ENCODE measurements at regions not wholly inside any gene's neighbourhood (a gene's known extent, or its start where the extent isn't known, plus 50 kb on each side); places are given as distances from the start of the nearest gene placed in this dataset.
"Not testable (repeated sequence)": the region's sequence is repeated elsewhere in the genome, so short reads cannot be mapped to it uniquely, and the experiment has no call there.

DNA sequence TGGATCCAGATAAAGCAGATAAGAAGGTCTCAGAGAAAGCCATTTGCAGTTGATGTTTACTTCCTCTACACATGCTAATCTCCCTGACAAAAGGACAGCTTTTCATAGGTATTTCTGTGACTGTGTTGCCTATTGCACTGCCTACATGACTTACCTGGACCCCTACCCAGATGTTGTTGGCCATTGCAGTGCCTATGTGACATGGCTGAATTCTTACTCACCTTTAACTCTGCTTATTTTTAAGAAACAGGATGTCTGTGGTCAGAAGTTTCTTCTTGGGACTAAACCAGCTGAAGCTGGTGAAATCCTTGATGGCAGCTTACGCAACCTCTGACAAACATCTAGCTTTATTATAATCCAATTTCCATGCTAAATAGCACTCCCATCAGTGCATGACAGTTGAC lies 50.7 kb downstream of the PPIAL4D start:
- H3K27me3 ChIP-seq (ENCODE audit: low read depth); H3K4me1 ChIP-seq; in situ Hi-C loops (cut with MboI; ENCODE audit: low sequenced_read_pairs); H3K9me3 ChIP-seq; DNase-seq (ENCODE audit: low spot score in 2 of 2); H3K36me3 ChIP-seq (replicated peaks); H3K4me3 ChIP-seq: not testable (repeated sequence)

DNA sequence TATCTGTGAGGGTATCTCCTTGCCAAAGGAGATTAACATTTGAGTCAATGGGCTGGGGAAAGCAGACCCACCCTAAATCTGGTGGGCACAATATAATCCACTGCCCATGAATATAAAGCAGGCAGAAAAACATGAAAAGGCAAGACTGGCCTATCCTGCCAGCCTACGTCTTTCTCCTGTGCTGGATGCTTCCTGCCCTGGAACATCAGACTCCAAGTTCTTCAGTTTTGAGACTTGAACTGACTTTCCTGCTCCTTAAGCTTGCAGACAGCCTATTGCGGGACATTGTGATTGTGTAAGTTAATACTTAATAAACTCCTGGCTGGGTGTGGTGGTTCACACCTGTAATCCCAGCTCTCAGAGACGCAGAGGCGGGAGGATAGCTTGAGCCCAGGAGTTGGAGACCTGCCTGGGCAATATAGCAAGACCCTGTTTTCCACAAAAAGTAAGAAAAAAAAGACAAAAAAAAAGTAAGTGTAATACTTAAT lies 52.4 kb downstream of the PPIAL4D start:
- H3K27me3 ChIP-seq (ENCODE audit: low read depth); in situ Hi-C loops (cut with MboI; ENCODE audit: low sequenced_read_pairs); DNase-seq (ENCODE audit: low spot score in 2 of 2): not testable (repeated sequence)

DNA sequence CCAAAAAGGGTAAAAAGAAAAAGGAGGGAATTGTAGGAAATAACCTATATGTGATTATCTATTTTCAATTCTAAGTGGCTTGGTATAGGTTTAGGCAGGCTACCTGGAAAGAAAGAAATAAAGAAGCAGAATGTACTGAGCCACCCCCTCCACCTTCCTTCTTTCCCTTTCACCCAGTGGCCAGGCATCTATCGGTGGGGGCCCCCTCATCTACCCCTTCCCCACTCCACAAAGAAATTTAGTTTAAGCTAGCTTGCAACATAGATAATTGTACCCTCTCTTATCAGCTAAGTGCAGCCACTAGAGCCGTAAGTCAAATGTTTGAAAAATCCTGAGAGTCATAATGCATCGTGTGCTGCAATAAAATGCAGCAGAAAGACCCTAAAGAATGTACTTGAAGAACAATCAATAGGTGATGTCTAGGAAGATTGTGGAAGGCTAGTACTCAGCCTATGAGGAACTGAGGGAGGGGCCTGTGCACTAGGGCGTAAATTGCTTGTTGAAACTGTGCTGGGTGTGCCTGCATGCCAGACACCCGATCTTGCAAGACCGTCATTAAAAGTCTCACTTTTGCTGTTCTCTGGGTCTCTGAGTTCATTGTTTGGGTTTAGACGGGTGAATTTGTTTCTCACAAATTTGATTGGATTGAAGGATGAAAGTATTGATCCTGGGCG lies 53.0 kb downstream of the PPIAL4D start:
- DNase-seq (ENCODE audit: low spot score in 2 of 2): peak; percentile 2 to 39
- H3K4me3 ChIP-seq; in situ Hi-C loops (cut with MboI; ENCODE audit: low sequenced_read_pairs); H3K36me3 ChIP-seq (replicated peaks); H3K4me1 ChIP-seq; H3K27me3 ChIP-seq (ENCODE audit: low read depth); H3K9me3 ChIP-seq: not testable (repeated sequence)

More for the DNA sequence above, 52.4 kb downstream of the PPIAL4D start:
- H3K36me3 ChIP-seq (replicated peaks); H3K4me1 ChIP-seq; H3K4me3 ChIP-seq; H3K9me3 ChIP-seq: not testable (repeated sequence)

DNA sequence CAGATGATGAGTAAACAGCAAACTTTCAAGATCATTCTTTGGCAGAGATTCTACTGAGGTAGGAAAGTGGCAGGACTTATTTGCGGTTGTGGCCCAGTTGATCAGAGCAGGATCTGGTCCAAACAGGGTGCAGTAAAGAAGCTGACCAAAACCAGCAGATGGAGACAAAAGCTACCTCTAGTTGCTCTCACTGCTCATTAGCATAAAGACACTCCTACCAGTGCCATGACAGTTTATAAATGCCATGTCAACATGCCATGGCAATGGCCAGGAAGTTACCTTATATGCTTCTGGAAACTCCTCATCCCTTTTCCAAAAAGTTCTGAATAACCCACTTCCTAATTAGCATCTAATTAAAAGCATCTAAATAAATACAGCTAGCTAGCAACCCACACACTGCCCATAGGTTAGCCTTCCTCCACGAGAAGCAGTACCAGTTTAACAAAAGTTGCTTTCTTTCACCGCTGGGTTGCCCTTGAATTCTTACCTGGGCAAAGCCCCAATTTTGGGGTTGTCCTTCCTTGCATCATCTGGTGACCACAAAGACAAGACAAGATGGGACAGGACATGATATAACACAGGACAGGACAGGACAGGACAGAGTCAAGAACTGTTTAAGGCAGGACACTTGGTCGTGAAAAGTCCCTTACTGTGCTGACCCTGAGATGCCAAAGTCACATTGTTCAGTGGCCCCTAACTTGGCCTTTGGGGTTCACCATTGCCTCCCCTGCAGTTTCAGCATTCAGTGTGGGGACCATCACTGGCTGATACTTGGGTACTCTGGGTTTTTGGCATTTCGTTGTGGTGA lies 59.2 kb downstream of the PPIAL4D start:
- DNase-seq (ENCODE audit: low spot score in 2 of 2); H3K4me3 ChIP-seq; H3K36me3 ChIP-seq (replicated peaks); in situ Hi-C loops (cut with MboI; ENCODE audit: low sequenced_read_pairs); H3K9me3 ChIP-seq; H3K27me3 ChIP-seq (ENCODE audit: low read depth); H3K4me1 ChIP-seq: not testable (repeated sequence)

DNA sequence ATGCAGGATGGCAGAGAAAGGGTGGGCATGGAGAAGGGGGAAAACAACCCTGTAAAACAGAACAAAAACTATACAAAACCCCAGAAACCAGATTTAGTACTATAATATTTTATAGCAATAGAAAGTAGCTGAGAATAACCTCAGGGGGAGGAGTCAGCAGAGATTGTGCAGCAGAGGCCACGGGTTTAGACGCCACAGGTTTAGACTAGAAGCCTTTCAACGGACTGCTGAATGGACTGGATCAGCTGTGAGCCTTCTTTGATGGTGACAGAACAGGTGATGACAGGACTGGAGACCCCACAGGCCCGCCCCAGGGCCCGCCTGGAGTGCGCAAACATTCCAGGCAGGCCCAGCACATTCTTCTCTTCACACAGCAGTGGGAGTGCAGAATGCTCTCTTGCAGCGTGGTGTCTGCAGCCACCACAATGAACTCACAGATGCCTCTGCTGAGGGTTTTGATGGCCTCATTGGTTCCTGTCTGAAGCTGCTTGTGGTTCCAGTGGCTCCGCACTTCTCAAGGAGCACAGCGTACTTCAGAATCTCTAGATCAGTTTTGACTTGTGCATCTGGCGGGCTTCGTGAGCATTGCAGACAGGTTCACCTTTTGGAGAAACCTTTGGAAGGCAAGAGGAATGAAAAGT lies 65.6 kb downstream of the PPIAL4D start:
- DNase-seq (ENCODE audit: low spot score in 2 of 2); in situ Hi-C loops (cut with MboI; ENCODE audit: low sequenced_read_pairs); H3K9me3 ChIP-seq: not testable (repeated sequence)

DNA sequence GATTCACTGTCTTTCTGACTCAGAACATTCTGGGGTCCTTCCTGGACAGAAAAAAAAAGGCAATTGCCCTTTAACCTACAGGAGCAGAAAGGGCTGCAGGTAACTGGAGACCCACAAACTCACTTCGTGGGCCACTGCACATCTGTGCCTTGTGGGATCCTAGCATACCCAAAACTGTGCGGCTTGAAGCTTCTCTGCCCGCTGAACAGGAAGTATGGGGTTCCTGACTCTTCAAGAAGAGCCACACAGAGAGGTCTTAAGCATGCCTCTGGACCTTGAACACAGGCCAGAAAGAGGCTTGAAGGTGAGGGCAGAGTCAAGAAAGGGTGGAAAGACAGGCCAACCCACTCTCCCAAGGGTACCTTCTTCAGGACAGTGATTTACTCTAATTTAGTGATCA lies 67.6 kb downstream of the PPIAL4D start:
- H3K36me3 ChIP-seq (replicated peaks); H3K4me1 ChIP-seq; in situ Hi-C loops (cut with MboI; ENCODE audit: low sequenced_read_pairs); H3K4me3 ChIP-seq; H3K9me3 ChIP-seq; DNase-seq (ENCODE audit: low spot score in 2 of 2); H3K27me3 ChIP-seq (ENCODE audit: low read depth): not testable (repeated sequence)

More for the DNA sequence above, 65.6 kb downstream of the PPIAL4D start:
- not testable (repeated sequence) for H3K4me1 ChIP-seq; H3K27me3 ChIP-seq (ENCODE audit: low read depth); H3K4me3 ChIP-seq; H3K36me3 ChIP-seq (replicated peaks)

DNA sequence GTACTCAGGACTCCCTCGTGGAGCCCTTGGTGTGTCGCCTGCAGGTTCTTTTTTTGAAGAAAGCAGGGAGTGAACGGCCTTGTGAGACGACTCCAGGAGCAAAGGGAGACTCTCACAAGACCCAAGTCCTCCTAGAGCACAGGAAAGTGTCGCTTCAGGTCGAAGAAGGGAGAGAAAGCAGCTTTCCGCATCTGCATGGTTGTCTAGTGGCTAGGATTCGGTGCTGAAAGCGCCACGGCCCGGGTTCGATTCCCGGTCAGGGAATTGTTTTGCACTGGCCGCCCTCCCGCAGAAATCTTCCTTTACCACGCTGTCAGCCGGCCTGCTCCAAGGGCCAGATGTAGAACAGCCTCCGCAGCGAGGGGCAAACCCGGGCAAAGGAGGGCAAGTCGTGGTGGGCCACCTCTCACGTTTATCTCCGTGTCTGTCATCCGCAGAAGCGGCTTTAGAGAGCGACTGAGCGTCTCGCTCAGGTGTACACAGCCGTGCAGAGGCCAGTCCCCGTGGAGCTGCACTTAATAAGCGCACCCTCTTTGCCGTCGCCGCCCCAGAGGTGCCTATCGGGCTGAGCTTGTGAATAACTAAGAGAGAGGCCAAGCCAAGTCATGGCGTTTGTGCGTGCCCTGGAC lies 72.6 kb downstream of the FAM72D start:
- H3K4me3 ChIP-seq; H3K36me3 ChIP-seq (replicated peaks); H3K9me3 ChIP-seq; DNase-seq (ENCODE audit: low spot score in 2 of 2); H3K4me1 ChIP-seq; in situ Hi-C loops (cut with MboI; ENCODE audit: low sequenced_read_pairs); H3K27me3 ChIP-seq (ENCODE audit: low read depth): not testable (repeated sequence)

DNA sequence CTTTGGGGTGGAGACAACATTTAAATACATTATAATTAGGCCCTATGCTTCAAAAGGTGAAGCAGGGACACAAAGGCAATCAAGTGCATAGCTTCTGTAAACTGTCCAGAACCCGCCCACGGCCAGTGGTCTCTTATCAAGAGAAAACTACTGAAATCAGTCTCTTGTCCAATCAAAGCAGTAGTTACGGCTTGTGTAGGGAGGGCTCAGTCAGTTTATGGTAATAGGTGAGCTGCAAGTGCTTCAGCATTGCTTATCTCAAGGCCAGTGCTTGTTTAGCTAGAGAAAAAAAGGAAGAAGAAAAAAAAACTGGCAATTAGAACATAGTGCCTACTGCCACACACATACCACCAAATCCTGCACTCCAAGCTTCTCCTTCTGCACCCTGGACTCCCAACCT lies 68.6 kb downstream of the FAM72D start:
- H3K27me3 ChIP-seq (ENCODE audit: low read depth); H3K36me3 ChIP-seq (replicated peaks); H3K4me1 ChIP-seq; H3K4me3 ChIP-seq; H3K9me3 ChIP-seq; DNase-seq (ENCODE audit: low spot score in 2 of 2); in situ Hi-C loops (cut with MboI; ENCODE audit: low sequenced_read_pairs): not testable (repeated sequence)

Measured in HAP-1 (cell line).